K562 (cell line): ENCODE measurements at regions not wholly inside any gene's neighbourhood (a gene's known extent, or its start where the extent isn't known, plus 50 kb on each side); places are given as distances from the start of the nearest gene placed in this dataset.

Experiments
- ATF1 ChIP-seq, 2 experiments: fragments of 450-650 bp in 1 of 2; IDR thresholded peaks; 2 replicates each; pipeline ENCODE4 v1.6.1; 2016; ENCODE audit warnings: missing compliant biosample characterization in 1 of 2, missing genetic modification characterization in 1 of 2
- C11orf30 ChIP-seq: fragments of 450-650 bp; IDR thresholded peaks from 2 replicates; pipeline ENCODE4 v1.6.1; 2016; ENCODE audit warnings: low read depth, mild to moderate bottlenecking
- CEBPG ChIP-seq, 3 experiments: fragments of 200-800 bp in 1 of 3; sonication (Bioruptor generic) in 1 of 3; sonication (generic) in 1 of 3; formaldehyde crosslinking in 1 of 3; IDR thresholded peaks in 2 of 3; conservative IDR thresholded peaks in 1 of 3; 2 replicates each; pipeline versions ENCODE4 v1.6.1 to v1.8.0; 2016 to 2022; ENCODE audit warnings: missing compliant biosample characterization in 2 of 3, missing genetic modification characterization in 2 of 3, mild to moderate bottlenecking in 1 of 3, missing genetic modification reagents in 1 of 3
- CREM ChIP-seq: IDR thresholded peaks from 2 replicates; pipeline ENCODE4 v1.6.1; 2014; ENCODE audit warnings: antibody characterized with exemption, low read depth
- CSDE1 ChIP-seq, 2 experiments: fragments of 450-650 bp; IDR thresholded peaks; 2 replicates each; pipeline ENCODE4 v1.6.1; 2016; ENCODE audit warnings: mild to moderate bottlenecking in 1 of 2
- CXXC5 ChIP-seq: fragments of 250-450 bp; sonication (Bioruptor Pico); IDR thresholded peaks from 2 replicates; pipeline ENCODE4 v1.8.0; 2022; ENCODE audit warnings: inconsistent platforms, mild to moderate bottlenecking, moderate library complexity
- E2F5 ChIP-seq: sonication (generic); formaldehyde crosslinking; IDR thresholded peaks from 2 replicates; pipeline ENCODE4 v1.8.0; 2022; ENCODE audit warnings: mild to moderate bottlenecking, missing genetic modification reagents
- ELF1 ChIP-seq: fragments of 200-800 bp; sonication (Bioruptor generic); IDR thresholded peaks from 2 replicates; pipeline ENCODE4 v1.6.1; 2016; ENCODE audit warnings: missing genetic modification characterization, missing compliant biosample characterization
- FOS ChIP-seq: IDR thresholded peaks from 3 replicates; pipeline ENCODE4 v1.6.1; 2011; ENCODE audit not compliant: insufficient read length; ENCODE audit errors: extremely low read depth
- HMGN3 ChIP-seq: IDR thresholded peaks from 2 replicates; pipeline ENCODE4 v1.6.1; 2011; ENCODE audit warnings: borderline replicate concordance, low read depth, mild to moderate bottlenecking, mixed read lengths, low read length; ENCODE audit not compliant: insufficient read length; ENCODE audit errors: extremely low read depth
- HSF4 ChIP-seq: fragments of 250-450 bp; sonication (Bioruptor Pico); IDR thresholded peaks from 2 replicates; pipeline ENCODE4 v2.1.2; 2022; ENCODE audit warnings: mild to moderate bottlenecking, moderate library complexity, borderline replicate concordance
- MAFF ChIP-seq: IDR thresholded peaks from 2 replicates; pipeline ENCODE4 v1.6.1; 2012; ENCODE audit warnings: low read length, improper control_type of control experiment
- MAFG ChIP-seq: fragments of 450-650 bp; conservative IDR thresholded peaks from 2 replicates; pipeline ENCODE4 v1.6.1; 2016; ENCODE audit warnings: missing genetic modification characterization, missing compliant biosample characterization
- MCM7 ChIP-seq, 2 experiments: fragments of 450-650 bp; IDR thresholded peaks; 2 replicates each; pipeline ENCODE4 v1.6.1; 2016 to 2018
- MTA3 ChIP-seq: fragments of 450-650 bp; formaldehyde crosslinking; IDR thresholded peaks from 2 replicates; pipeline ENCODE4 v1.6.1; 2017; ENCODE audit warnings: mild to moderate bottlenecking, borderline replicate concordance
- PML ChIP-seq: IDR thresholded peaks from 2 replicates; pipeline ENCODE4 v1.6.1; 2012; ENCODE audit warnings: low read length, inconsistent platforms
- POLR2H ChIP-seq: IDR thresholded peaks from 2 replicates; pipeline ENCODE4 v1.6.1; 2016; ENCODE audit warnings: missing genetic modification characterization, low read depth, mild to moderate bottlenecking, control low read depth, missing compliant biosample characterization, moderate library complexity
- PTRF ChIP-seq: fragments of 450-650 bp; IDR thresholded peaks from 2 replicates; pipeline ENCODE4 v1.6.1; 2016; ENCODE audit warnings: mild to moderate bottlenecking, missing genetic modification characterization, missing compliant biosample characterization
- PURB ChIP-seq: sonication (generic); formaldehyde crosslinking; IDR thresholded peaks from 2 replicates; pipeline ENCODE4 v1.9.0; 2021; ENCODE audit warnings: low read depth, mild to moderate bottlenecking, missing genetic modification reagents
- PYGO2 ChIP-seq: fragments of 450-650 bp; IDR thresholded peaks from 2 replicates; pipeline ENCODE4 v1.6.1; 2016; ENCODE audit warnings: mild to moderate bottlenecking, missing genetic modification characterization, moderate library complexity, missing compliant biosample characterization
- RBM25 ChIP-seq: fragments of 200-400 bp; formaldehyde crosslinking; IDR thresholded peaks from 2 replicates; pipeline ENCODE4 v1.6.1; 2018; ENCODE audit warnings: low read length, low read depth, moderate library complexity; ENCODE audit not compliant: severe bottlenecking
- SLC30A9 ChIP-seq: fragments of 250-450 bp; sonication (Bioruptor Pico); IDR thresholded peaks from 2 replicates; pipeline ENCODE4 v1.8.0; 2022; ENCODE audit warnings: mild to moderate bottlenecking, moderate library complexity
- SOX6 ChIP-seq: fragments of 450-650 bp; IDR thresholded peaks from 2 replicates; pipeline ENCODE4 v1.6.1; 2014; ENCODE audit warnings: mild to moderate bottlenecking
- STAT5A ChIP-seq: IDR thresholded peaks from 2 replicates; pipeline ENCODE4 v1.6.1; 2012; ENCODE audit warnings: low read length, inconsistent platforms, borderline replicate concordance
- TEAD1 ChIP-seq, 2 experiments: fragments of 450-650 bp in 1 of 2; sonication (generic) in 1 of 2; formaldehyde crosslinking; IDR thresholded peaks; 2 replicates each; pipeline versions ENCODE4 v1.4.0 to v1.8.0; 2020 to 2022; ENCODE audit warnings: mild to moderate bottlenecking in 2 of 2, missing genetic modification reagents in 1 of 2
- ZNF23 ChIP-seq: fragments of 250-450 bp; sonication (Bioruptor Pico); IDR thresholded peaks from 2 replicates; pipeline ENCODE4 v1.4.0; 2020; ENCODE audit warnings: mild to moderate bottlenecking
- ZNF668 ChIP-seq: fragments of 250-450 bp; sonication (Bioruptor Pico); IDR thresholded peaks from 2 replicates; pipeline ENCODE4 v1.8.0; 2022; ENCODE audit warnings: mild to moderate bottlenecking, inconsistent platforms
- ZNF785 ChIP-seq: fragments of 250-450 bp; sonication (Bioruptor Pico); IDR thresholded peaks from 2 replicates; pipeline ENCODE4 v1.4.0; 2020; ENCODE audit warnings: mild to moderate bottlenecking
- TF ChIP-seq, protein P1 (sequence below): fragments of 450-650 bp; IDR thresholded peaks from 2 replicates; pipeline ENCODE4 v1.6.1; 2016

DNA sequence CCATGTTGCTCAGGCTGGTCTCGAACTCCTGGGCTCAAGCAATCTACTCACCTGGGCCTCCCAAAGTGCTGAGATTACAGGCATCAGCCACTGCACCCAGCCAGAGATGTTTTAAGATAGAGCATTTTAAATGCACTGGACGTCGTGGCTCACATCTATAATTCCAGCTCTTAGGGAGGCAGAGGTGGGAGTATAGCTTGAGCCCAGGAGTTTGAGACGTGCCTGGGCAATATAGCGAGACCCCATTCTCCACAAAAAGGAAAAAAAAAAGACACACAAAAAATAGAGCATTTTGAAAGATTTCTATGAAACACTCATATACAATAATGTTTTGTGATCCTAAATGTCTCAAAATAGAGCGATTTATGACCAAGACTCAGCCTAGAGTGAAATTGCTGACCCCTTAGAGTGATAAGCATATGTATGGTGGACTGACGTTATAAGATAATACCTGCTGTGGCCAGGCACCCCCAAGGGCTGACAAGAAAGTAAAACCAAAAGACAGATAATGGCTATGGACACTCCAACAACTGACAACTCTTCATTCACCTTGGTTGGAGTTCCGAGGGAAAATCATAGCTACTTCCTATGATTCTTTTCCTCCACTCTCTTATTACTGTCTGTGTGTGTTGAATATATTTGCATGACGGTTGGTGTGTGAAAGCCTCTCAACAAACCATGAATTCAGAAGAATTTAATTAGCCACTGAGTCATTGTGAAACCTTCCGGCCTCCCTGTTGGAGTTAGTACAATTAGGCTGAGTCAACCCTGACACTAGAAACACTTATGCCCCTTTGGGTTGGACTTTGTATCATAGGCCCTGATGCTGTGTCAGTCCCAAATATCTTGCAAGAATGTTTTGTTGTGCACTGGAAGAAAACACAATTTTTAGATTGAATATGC lies 526.5 kb upstream of the NUDT12 start (continued):
- TF ChIP-seq E2F5 (CRISPR knock-in tag) (no peak), PYGO2 (tag) (no peak), MTA3 (no peak), ZNF23 (CRISPR knock-in tag) (no peak), PML (peak; percentile 53), STAT5A (peak; percentile 62), CEBPG (CRISPR knock-in tag; IDR thresholded peaks at IDR 0.05) (no peak), CEBPG (tag; conservative IDR thresholded peaks at IDR 0.05 in 1 of 2, IDR thresholded peaks at IDR 0.05 in 1 of 2) (peak; percentile 49 to 51; a peak in 3 of 4 replicates), HSF4 (CRISPR knock-in tag) (no peak), MAFG (peak; percentile 26; the same call in 1 of the 2 replicates), SLC30A9 (CRISPR knock-in tag) (no peak), FOS (no peak), HMGN3 (no peak), PTRF (tag) (no peak), ZNF785 (CRISPR knock-in tag) (no peak), ELF1 (tag) (no peak), CXXC5 (CRISPR knock-in tag) (0 out of 2 replicates have a peak, but pooled peaks have one; percentile 35), TEAD1 (CRISPR knock-in tag; IDR thresholded peaks at IDR 0.05) (0 out of 4 replicates have a peak, but pooled peaks of 1 of the 2 experiments have one; percentile 13), RBM25 (peak; percentile 67), PURB (no peak), MAFF (peak; percentile 35; the same call in 1 of the 2 replicates), MCM7 (IDR thresholded peaks at IDR 0.05) (no peak), POLR2H (tag) (no peak), CSDE1 (IDR thresholded peaks at IDR 0.05) (no peak), ZNF668 (CRISPR knock-in tag) (no peak), CREM (peak; percentile 49; the same call in 1 of the 2 replicates), C11orf30 (peak; percentile 44), SOX6 (peak; percentile 40; the same call in 1 of the 2 replicates), ATF1 (CRISPR knock-in tag; IDR thresholded peaks at IDR 0.05) (no peak), ATF1 (tag; IDR thresholded peaks at IDR 0.05) (peak; percentile 54)
- TF ChIP-seq, protein P1, sequence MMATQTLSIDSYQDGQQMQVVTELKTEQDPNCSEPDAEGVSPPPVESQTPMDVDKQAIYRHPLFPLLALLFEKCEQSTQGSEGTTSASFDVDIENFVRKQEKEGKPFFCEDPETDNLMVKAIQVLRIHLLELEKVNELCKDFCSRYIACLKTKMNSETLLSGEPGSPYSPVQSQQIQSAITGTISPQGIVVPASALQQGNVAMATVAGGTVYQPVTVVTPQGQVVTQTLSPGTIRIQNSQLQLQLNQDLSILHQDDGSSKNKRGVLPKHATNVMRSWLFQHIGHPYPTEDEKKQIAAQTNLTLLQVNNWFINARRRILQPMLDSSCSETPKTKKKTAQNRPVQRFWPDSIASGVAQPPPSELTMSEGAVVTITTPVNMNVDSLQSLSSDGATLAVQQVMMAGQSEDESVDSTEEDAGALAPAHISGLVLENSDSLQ = peak; percentile 72
